Thyroid gland (tissue), 4 donors: ENCODE measurements at regions not wholly inside any gene's neighbourhood (a gene's known extent, or its start where the extent isn't known, plus 50 kb on each side); places are given as distances from the start of the nearest gene placed in this dataset.

ENCODE experiments used
- CTCF ChIP-seq, 6 experiments: fragments of 200-600 bp in 3 of 6; fragments of 450-650 bp in 3 of 6; sonication (generic) in 3 of 6; IDR thresholded peaks; one replicate each; pipeline ENCODE4 v1.5.1; 2016 to 2019; ENCODE audit warnings: antibody characterized with exemption in 6 of 6, mild to moderate bottlenecking in 2 of 6, inconsistent platforms in 1 of 6, moderate library complexity in 1 of 6
- POLR2A ChIP-seq, 2 donors: fragments of 450-650 bp; IDR thresholded peaks; one replicate each; pipeline ENCODE4 v1.6.1; 2017; ENCODE audit warnings: antibody characterized with exemption in 2 of 2, mild to moderate bottlenecking in 2 of 2, moderate library complexity in 1 of 2

- TF ChIP-seq CTCF (IDR thresholded peaks at IDR 0.05) (no peak), POLR2A (IDR thresholded peaks at IDR 0.05) (no peak)
Observed at GRCh38 chr2:176595986-176596385, 326.7 kb downstream of the MTX2 start.
